ENCODE measurements at regions not wholly inside any gene's neighbourhood (a gene's known extent, or its start where the extent isn't known, plus 50 kb on each side); places are given as distances from the start of the nearest gene placed in this dataset.

DNA sequence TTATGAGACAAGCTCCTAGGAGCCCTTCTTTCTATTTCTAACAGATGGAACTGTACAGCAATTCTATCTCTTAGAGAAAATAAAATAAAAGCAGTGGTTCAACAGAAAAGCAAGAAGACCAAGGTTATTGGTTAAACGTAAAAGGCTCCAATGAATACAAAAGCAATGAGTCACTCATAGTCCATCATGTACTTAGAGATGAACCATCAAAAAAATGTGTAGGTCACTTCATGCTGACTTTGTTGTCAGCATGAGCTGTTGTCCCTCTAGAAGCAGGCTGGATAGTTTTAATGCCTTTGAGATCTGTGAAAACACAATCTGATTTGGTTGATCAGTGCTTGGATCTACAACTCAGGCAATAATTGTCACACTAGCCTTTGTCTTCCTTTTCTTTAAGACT lies 378.6 kb upstream of the ANXA10 start:
- DNase-seq (ENCODE audit: low spot score) = no peak
- TF ChIP-seq, protein P1, sequence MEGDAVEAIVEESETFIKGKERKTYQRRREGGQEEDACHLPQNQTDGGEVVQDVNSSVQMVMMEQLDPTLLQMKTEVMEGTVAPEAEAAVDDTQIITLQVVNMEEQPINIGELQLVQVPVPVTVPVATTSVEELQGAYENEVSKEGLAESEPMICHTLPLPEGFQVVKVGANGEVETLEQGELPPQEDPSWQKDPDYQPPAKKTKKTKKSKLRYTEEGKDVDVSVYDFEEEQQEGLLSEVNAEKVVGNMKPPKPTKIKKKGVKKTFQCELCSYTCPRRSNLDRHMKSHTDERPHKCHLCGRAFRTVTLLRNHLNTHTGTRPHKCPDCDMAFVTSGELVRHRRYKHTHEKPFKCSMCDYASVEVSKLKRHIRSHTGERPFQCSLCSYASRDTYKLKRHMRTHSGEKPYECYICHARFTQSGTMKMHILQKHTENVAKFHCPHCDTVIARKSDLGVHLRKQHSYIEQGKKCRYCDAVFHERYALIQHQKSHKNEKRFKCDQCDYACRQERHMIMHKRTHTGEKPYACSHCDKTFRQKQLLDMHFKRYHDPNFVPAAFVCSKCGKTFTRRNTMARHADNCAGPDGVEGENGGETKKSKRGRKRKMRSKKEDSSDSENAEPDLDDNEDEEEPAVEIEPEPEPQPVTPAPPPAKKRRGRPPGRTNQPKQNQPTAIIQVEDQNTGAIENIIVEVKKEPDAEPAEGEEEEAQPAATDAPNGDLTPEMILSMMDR (IDR thresholded peaks at IDR 0.05; ENCODE audit: extremely low read depth, missing control alignments) = no peak

DNA sequence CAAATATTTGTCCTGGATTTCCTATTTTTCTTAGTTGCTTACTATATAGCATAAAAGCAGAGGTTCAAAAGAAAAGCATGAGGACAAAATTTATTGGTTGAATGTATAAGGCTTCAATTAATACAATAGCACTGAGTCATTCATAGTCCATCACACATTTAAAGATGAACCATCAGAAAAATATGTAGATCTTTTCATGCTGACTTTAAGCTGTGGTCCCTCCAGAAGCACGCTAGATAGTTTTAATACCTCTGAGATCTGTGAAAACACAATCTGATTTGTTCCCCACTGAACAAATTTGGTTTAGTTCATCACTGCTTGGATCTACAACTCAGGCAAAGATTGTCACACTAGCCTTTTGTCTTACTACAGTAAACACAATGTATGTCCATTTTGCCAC lies 377.2 kb upstream of the ANXA10 start:
- DNase-seq (ENCODE audit: low spot score) = no peak
- TF ChIP-seq, protein P1 (IDR thresholded peaks at IDR 0.05; ENCODE audit: extremely low read depth, missing control alignments) = no peak

DNA sequence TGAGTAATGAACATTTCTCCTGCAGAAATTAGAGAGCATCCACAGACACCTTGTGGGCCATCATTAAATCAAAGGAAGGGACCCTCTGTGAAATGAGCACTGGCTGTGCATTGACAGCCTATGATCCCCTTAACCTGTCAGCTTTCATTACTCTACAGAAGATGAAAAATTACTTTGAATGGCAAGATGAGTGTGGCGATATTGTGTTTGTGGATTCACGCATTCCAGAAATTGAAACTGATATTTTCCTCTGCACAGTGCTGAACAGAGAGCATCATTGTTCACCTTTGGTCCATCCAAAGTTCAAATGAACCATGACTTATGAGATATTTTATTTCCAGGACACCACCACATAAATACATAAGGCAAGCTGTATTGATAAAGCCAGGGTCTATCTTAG lies 374.8 kb upstream of the ANXA10 start:
- no peak for DNase-seq (ENCODE audit: low spot score)
- TF ChIP-seq, protein P1 (IDR thresholded peaks at IDR 0.05; ENCODE audit: extremely low read depth, missing control alignments) = no peak

DNA sequence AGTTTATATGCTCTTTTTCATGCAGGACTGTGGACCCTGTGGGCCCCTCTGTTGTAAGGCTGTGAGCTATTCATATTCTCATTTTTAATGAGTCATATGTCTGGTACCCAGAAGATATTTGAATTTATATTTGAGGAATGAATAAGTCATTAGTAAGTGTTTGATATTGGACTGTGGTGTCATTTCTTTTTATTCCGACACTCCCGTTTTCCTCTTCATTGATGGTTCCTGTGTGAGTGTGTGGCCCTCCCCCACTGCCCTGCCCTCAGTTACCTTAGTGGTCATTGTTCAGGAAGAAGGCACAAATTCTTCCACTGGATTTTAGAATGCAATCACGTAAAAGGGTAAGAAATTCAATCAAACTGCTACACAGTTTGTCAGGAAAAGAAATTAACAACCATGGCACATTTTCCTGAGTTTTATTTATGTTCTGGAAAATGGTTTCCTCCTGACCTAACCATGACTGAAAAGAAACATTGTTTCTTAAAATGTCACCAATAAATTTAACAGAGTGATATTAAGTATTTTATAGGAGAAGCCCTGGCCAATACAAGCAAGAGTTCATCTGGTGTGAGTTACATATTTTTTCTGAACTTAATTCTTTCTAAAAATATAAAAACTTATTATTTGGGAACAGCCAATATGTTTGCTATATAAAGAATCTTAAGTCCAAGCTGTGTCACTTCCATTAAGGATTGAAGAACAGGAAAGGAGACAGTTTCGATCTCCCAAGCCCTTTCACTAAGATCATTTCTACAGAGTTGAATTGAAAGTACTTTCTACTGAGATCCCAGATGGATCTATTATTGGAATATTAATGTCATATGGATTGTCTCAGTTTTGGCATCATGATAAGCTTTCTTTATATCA lies 370.5 kb upstream of the ANXA10 start:
- TF ChIP-seq, protein P1 (IDR thresholded peaks at IDR 0.05; ENCODE audit: extremely low read depth, missing control alignments) = no peak
- DNase-seq (ENCODE audit: low spot score) = no peak

DNA sequence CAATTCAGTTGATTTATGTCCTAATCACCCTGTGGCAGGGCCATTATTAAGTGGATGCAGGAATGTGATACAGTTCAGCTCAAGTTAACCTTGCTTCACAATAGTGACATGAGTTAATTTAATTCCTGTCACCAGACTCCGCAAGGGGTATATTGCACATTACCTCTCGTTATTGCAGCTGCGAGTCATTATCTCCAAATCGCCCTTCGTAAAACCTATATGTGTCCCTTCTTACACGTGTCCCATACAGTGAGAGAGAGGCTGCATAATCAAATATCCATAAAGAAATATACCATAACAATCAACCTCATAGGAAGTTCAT lies 369.9 kb upstream of the ANXA10 start:
- DNase-seq (ENCODE audit: low spot score) = no peak
- TF ChIP-seq, protein P1 (IDR thresholded peaks at IDR 0.05; ENCODE audit: extremely low read depth, missing control alignments) = no peak

DNA sequence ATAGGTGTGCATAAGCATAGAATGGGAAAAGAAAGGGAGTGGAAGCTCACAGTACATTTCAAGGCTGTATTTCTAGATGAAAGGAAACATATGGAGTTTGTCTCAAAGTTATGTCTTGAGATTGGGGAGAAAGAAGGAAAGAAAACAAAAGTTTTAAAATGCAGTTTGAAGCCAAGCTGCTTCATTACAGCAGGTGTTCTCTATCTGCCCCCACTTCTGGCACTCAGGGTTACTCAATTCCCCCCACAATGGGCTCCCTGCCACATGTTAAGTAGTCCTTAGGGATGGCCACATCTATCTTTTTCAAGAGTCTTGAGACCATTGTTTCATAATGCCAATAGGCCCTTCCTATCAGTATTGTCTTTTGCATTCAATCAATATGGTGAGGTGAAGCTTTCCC lies 367.4 kb upstream of the ANXA10 start:
- TF ChIP-seq, protein P1 (IDR thresholded peaks at IDR 0.05; ENCODE audit: extremely low read depth, missing control alignments) = no peak
- no peak for DNase-seq (ENCODE audit: low spot score)

DNA sequence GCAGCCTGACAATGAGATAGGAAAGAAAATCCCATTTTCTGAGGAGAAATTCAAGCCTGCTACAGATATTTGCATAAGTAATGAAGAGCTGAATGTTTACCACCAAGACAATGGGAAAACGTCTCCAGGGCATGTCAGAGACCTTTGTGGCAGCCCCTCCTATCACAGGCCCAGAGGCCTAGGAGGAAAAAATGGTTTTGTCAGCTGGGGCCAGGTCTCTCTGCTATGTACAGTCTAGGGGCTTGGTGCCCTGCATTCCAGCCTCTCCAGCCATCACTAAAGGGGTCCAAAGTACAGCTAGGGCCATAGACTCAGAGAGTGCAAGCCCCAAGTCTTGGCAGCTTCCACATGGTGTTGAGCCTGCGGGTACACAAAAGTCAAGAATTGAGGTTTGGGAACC lies 361.6 kb upstream of the ANXA10 start:
- TF ChIP-seq, protein P1 (IDR thresholded peaks at IDR 0.05; ENCODE audit: extremely low read depth, missing control alignments) = no peak
- no peak for DNase-seq (ENCODE audit: low spot score)
